ENCODE measurements at regions not wholly inside any gene's neighbourhood (a gene's known extent, or its start where the extent isn't known, plus 50 kb on each side); places are given as distances from the start of the nearest gene placed in this dataset.

DNA sequence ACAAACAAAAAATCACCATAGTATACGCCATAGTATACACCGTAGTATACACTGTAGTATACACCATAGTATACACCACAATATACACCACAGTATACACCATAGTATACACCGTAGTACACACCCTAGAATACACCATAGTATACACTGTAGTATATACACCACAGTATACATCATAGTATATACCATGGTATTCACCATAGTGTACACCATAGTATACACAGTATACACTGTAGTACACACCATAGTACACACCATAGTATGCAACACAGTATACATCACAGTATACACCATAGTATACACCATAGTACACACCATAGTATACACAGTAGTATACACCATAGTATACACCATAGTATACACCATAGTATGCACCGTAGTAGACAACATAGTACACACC lies 157.6 kb upstream of the ADARB2 start:
- TF ChIP-seq, protein P1, sequence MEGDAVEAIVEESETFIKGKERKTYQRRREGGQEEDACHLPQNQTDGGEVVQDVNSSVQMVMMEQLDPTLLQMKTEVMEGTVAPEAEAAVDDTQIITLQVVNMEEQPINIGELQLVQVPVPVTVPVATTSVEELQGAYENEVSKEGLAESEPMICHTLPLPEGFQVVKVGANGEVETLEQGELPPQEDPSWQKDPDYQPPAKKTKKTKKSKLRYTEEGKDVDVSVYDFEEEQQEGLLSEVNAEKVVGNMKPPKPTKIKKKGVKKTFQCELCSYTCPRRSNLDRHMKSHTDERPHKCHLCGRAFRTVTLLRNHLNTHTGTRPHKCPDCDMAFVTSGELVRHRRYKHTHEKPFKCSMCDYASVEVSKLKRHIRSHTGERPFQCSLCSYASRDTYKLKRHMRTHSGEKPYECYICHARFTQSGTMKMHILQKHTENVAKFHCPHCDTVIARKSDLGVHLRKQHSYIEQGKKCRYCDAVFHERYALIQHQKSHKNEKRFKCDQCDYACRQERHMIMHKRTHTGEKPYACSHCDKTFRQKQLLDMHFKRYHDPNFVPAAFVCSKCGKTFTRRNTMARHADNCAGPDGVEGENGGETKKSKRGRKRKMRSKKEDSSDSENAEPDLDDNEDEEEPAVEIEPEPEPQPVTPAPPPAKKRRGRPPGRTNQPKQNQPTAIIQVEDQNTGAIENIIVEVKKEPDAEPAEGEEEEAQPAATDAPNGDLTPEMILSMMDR (IDR thresholded peaks at IDR 0.05), result no peak
- TF ChIP-seq EZH2 (IDR thresholded peaks at IDR 0.05; ENCODE audit: borderline replicate concordance, insufficient read depth, low read depth, low read length, poor library complexity, severe bottlenecking), result no peak

Data from B cell (primary cell).